Loucy (cell line): ENCODE measurements at regions not wholly inside any gene's neighbourhood (a gene's known extent, or its start where the extent isn't known, plus 50 kb on each side); places are given as distances from the start of the nearest gene placed in this dataset.

Experiments
- H2AFZ ChIP-seq: fragments of 200-600 bp; sonication (generic); 2 replicates; pipeline ENCODE4 v1.6.0; 2016; ENCODE audit warnings: antibody characterized with exemption, mild to moderate bottlenecking, low read length, moderate library complexity
- H3F3A ChIP-seq: fragments of 200-600 bp; 2 replicates; pipeline ENCODE4 v1.6.0; 2016; ENCODE audit warnings: antibody characterized with exemption, low read depth, mild to moderate bottlenecking
- H3K27me3 ChIP-seq: fragments of 200-600 bp; sonication (generic); 2 replicates; pipeline ENCODE4 v1.6.1; 2014; ENCODE audit warnings: low read length, mild to moderate bottlenecking; ENCODE audit not compliant: insufficient read depth, poor library complexity, severe bottlenecking
- H3K36me3 ChIP-seq: fragments of 200-600 bp; sonication (generic); 2 replicates; pipeline ENCODE4 v1.6.1; 2016; ENCODE audit warnings: low read length; ENCODE audit not compliant: insufficient read depth
- H3K4me1 ChIP-seq: fragments of 200-600 bp; sonication (generic); 2 replicates; pipeline ENCODE4 v1.5.1; 2014; ENCODE audit warnings: low read length, mild to moderate bottlenecking; ENCODE audit not compliant: insufficient read depth, poor library complexity, severe bottlenecking
- H3K4me2 ChIP-seq: fragments of 200-600 bp; sonication (generic); 2 replicates; pipeline ENCODE4 v1.6.0; 2014; ENCODE audit warnings: antibody characterized with exemption, low read length, low read depth, mild to moderate bottlenecking; ENCODE audit not compliant: poor library complexity, severe bottlenecking
- H3K4me3 ChIP-seq: fragments of 200-600 bp; sonication (generic); 2 replicates; pipeline ENCODE4 v1.5.1; 2014; ENCODE audit warnings: low read length, mild to moderate bottlenecking, mixed read lengths; ENCODE audit not compliant: poor library complexity, severe bottlenecking
- H3K79me2 ChIP-seq: fragments of 200-600 bp; sonication (generic); 2 replicates; pipeline ENCODE4 v1.6.1; 2014; ENCODE audit warnings: low read length; ENCODE audit not compliant: insufficient read depth
- H3K9ac ChIP-seq: fragments of 200-600 bp; sonication (generic); 2 replicates; pipeline ENCODE4 v1.6.0; 2014; ENCODE audit warnings: mild to moderate bottlenecking, low read depth, low read length, moderate library complexity; ENCODE audit not compliant: poor library complexity, severe bottlenecking
- H3K9me2 ChIP-seq: fragments of 200-600 bp; sonication (generic); replicated peaks from 2 replicates; pipeline ENCODE4 v1.6.1; 2016; ENCODE audit warnings: low read depth, low read length, mixed read lengths
- H3K9me3 ChIP-seq: fragments of 200-600 bp; sonication (generic); 2 replicates; pipeline ENCODE4 v1.6.1; 2014; ENCODE audit warnings: mild to moderate bottlenecking, antibody characterized with exemption, low read length, low read depth; ENCODE audit not compliant: insufficient read depth
- H4K20me1 ChIP-seq: fragments of 200-600 bp; sonication (generic); 2 replicates; pipeline ENCODE4 v1.6.0; 2014; ENCODE audit warnings: antibody characterized with exemption, low read length, mild to moderate bottlenecking; ENCODE audit not compliant: insufficient read depth, poor library complexity, severe bottlenecking
- CTCF ChIP-seq: fragments of 200-600 bp; sonication (generic); conservative IDR thresholded peaks from 2 replicates; pipeline ENCODE4 v1.5.1; 2014; ENCODE audit warnings: mild to moderate bottlenecking, antibody characterized with exemption, low read length
- EZH2phosphoT487 ChIP-seq: fragments of 200-600 bp; IDR thresholded peaks from 2 replicates; pipeline ENCODE4 v1.6.1; 2018; ENCODE audit warnings: antibody characterized with exemption, mild to moderate bottlenecking, moderate library complexity, borderline replicate concordance

GRCh38 chr15:79635897-79636561, 203.9 kb downstream of the MINAR1 start:
- no peaks in the 10 kb centered on the region for H4K20me1 ChIP-seq
- no peaks in the 10 kb centered on the region for H3K36me3 ChIP-seq
- no peak overlapping the region for H2AFZ ChIP-seq
- no peak overlapping the region for H3K9ac ChIP-seq
- no peaks in the 10 kb centered on the region for H3K79me2 ChIP-seq
- H3F3A ChIP-seq: no peaks in the 10 kb centered on the region
- TF ChIP-seq EZH2phosphoT487 (no peak), CTCF (no peak)
- H3K4me3 ChIP-seq: no peak overlapping the region
- H3K27me3 ChIP-seq: no peaks in the 10 kb centered on the region
- H3K4me1 ChIP-seq: no peaks in the 10 kb centered on the region
- H3K9me3 ChIP-seq: no peaks in the 10 kb centered on the region
- no peaks in the 10 kb centered on the region for H3K9me2 ChIP-seq
- no peak overlapping the region for H3K4me2 ChIP-seq

- TF ChIP-seq CTCF (no peak), EZH2phosphoT487 (no peak)
- Histone ChIP-seq H2AFZ (no peak overlapping the region), H3F3A (no peaks in the 10 kb centered on the region), H3K27me3 (no peaks in the 10 kb centered on the region), H3K79me2 (no peaks in the 10 kb centered on the region), H3K4me3 (no peak overlapping the region), H3K4me1 (no peaks in the 10 kb centered on the region), H4K20me1 (no peaks in the 10 kb centered on the region), H3K9me3 (no peaks in the 10 kb centered on the region), H3K4me2 (no peak overlapping the region), H3K36me3 (no peaks in the 10 kb centered on the region), H3K9ac (no peak overlapping the region), H3K9me2 (no peaks in the 10 kb centered on the region)
Observed at GRCh38 chr15:79640206-79640605, 208.1 kb downstream of the MINAR1 start.

GRCh38 chr15:79641841-79642240, 209.7 kb downstream of the MINAR1 start:
- Histone ChIP-seq H4K20me1 (no peaks in the 10 kb centered on the region), H3K4me3 (no peak overlapping the region), H3K9me3 (no peaks in the 10 kb centered on the region), H3K79me2 (no peaks in the 10 kb centered on the region), H3K9ac (no peak overlapping the region), H3K4me1 (no peaks in the 10 kb centered on the region), H3K9me2 (no peaks in the 10 kb centered on the region), H3K4me2 (no peak overlapping the region), H3K36me3 (no peaks in the 10 kb centered on the region), H2AFZ (no peak overlapping the region), H3K27me3 (no peaks in the 10 kb centered on the region), H3F3A (no peaks in the 10 kb centered on the region)
- TF ChIP-seq CTCF: no peak
- TF ChIP-seq EZH2phosphoT487: no peak
